Activated CD4-positive, alpha-beta T cell treated with anti-CD3 and anti-CD28 coated beads for 1 hour (primary cell): ENCODE measurements at regions not wholly inside any gene's neighbourhood (a gene's known extent, or its start where the extent isn't known, plus 50 kb on each side); places are given as distances from the start of the nearest gene placed in this dataset.
"Not testable (repeated sequence)": the region's sequence is repeated elsewhere in the genome, so short reads cannot be mapped to it uniquely, and the experiment has no call there.

Experiments
- DNase-seq: peaks from one replicate; pipeline ENCODE4 v3.0.0-alpha.2; 2020

DNA sequence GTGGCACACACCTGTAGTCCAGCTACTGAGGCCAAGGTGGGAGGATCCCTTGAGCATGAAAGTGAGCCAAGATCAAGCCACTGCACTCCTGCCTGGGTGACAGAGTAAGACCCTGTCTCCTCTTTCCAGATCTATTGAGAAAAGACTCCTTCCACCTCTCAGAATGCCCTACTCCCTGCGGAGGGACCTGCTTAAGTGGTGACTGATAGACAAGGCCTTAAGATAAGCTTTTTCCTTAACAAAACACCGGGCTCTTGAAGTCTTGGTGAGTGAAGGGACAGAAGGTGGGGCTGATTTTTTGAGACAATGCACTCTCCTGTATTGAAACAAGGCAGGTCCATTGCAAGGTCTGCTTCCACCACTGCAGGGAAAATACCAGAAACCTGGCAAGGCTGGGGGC lies 338.4 kb upstream of the FRG2C start:
- DNase-seq: no peak

DNA sequence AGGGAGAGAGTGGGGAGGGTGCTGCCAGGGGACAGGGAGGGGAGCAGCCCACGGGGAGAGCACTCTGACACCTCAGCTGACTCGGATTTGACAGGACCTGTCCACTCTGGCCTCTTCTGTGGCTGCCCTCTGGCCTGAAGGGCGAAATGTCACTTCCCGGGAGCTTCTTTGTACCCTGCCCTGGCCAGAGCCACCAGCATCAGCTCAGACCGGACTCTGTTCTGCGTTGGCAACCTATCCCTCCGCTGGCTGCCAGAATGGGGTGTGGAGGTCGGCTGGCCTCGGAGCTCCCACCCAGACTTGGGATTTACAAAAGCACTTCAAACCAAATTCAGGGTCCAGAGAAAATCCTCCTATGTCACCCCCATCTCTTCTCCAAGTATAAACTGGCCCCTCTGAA lies 336.7 kb upstream of the FRG2C start:
- DNase-seq: no peak

DNA sequence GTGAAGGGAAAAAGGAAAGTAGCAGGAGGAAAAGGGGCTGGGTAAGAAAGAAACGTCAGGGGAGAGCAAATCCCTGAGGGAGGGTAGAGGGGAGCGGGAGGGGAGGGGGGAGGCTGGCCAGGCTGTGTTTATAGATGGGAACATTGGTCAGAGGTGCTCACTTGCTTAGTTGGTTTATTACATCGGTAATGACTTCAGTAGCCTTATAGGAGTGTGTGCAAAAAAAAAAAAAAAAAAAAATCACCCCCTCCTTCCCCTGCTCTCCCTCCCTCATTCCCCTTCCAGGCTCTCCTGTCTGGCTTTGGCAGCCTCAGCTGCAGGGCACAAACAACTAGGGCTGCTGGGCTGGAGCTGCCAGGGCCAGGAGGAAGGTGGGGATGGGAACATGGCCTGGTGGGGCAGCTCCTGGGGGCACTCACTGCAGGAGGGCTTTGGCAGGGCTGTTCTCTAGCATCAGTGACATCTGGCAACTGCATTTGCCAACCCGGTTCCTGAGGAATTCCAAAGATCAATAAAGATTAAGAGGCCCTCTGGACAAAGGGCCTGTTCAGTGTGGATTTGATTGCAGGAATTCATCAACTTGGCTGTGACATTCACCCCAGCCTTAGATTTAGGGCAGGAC lies 334.5 kb upstream of the FRG2C start:
- DNase-seq: no peak

DNA sequence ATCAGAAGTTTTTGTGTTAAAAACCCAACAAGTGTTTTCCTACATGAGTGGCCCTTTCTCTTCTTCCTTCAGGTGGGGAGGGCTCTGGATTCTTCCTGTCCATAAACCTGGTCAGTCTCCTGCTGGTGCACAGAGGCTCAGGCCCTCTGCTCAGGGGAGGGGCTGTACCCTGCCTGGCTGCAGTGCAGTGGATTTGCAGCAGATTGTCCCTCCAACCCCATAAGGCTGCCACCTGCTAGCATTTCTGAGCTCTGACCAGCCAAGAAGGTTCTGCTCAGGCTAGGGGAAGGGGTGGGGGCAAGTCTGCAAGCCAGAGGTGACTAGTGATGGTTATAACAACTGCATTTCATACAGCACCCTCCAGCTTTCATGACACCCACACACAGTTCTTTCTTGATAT lies 333.7 kb upstream of the FRG2C start:
- not testable (repeated sequence) for DNase-seq

DNA sequence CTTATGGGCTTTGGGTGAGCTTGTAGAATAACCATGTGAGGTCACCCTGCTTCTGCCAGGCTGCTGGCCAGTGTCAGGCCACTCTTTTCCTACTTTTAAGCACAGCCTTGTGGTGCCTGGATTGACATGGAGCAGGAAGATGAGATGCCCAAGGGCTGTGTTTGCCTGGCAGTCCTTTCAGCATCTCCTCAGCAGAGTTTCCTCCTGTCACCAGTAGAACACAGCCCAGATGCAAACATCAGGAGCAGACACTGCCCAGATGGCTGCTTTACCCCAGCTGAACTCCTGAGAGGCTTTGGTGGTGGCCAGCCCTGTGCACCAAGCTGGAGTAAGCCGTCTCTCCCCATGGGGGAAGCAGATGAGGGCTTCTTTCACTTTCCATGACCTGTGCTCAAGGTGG lies 332.0 kb upstream of the FRG2C start:
- DNase-seq: not testable (repeated sequence)

DNA sequence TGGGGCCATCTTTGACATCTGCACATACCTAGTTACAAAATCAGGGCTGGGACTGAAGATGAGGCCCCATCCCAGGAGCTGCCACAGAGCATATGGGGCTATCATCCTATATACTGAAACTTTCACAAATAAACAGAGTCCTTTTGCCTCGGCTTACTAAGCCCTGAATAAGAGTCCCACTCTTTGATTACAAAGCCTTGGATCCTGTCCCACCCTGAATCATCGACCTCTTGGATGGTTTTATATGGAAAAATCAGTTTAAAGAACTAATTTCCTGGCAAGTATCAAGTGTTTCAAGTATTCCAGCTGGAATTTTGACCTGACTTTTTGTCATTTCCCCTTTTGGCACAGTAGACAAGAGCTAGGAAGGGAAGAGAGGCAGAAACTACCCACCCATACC lies 331.3 kb upstream of the FRG2C start:
- no peak for DNase-seq

DNA sequence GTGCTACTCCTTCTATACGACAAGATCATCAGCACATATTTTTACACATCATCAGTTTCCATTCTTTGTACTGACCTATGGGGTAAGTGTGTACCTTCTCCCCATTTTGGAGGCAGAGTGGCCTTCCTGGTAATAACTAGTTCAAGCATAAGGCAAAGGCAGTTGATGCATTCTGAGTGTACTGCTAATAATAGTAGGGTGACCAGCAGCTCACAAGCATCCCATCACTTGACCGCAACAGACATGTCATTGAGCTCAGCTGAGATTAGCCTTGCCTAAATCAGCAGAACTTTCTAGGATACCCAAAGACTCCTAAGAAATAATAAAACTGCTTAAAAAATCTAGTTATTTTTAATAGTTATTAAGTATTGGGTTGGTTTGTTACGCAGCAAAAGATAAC lies 329.8 kb upstream of the FRG2C start:
- no peak for DNase-seq

DNA sequence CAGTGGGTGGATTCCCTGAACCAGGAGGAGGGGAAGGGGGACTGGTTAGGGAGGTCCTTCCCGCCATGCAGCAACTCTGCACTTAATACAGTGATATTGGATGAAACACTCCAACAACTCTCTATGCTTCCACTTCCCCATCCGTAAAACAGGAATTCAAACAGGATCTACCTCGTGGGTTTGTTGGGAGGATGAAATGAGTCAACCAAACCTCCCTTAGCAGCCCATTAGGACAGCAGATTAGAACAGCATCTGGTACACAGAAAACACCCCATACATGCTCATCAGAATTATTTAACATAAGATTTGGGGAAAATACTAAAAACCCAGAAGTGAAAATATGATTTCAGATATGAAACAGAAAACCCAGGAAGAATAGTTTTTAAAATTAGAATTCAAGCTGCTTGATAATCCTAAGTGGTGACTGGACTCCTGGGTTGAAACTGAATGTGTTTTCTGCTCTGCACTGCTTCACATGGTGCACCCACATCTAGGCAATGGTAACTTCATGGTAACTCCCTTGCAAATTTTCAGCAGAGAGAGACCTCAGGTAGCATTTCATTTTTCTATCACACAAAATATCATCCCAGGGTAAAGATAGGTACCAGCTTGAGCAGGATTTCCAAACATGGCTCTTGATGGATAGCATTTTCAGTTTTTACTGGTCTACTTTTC lies 326.8 kb upstream of the FRG2C start:
- DNase-seq: no peak

DNA sequence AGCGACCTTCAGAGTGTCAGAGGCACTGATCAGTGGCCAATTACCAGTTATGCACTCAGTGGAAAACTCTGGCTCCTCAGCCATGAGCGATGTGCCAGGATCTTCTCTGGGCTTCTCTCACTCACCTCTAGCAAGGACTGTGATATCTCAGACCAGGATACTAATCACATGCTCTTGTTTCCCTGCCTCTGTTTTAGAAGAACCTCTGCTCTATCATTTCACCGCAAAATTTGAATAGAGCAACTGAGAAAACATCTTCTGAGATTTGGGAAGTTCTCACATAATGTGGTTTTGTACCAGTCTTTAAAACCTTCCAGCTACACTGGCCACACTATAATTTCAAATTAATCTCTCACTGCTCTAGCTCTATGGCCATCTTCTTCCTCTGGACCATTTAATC lies 325.8 kb upstream of the FRG2C start:
- DNase-seq: no peak

DNA sequence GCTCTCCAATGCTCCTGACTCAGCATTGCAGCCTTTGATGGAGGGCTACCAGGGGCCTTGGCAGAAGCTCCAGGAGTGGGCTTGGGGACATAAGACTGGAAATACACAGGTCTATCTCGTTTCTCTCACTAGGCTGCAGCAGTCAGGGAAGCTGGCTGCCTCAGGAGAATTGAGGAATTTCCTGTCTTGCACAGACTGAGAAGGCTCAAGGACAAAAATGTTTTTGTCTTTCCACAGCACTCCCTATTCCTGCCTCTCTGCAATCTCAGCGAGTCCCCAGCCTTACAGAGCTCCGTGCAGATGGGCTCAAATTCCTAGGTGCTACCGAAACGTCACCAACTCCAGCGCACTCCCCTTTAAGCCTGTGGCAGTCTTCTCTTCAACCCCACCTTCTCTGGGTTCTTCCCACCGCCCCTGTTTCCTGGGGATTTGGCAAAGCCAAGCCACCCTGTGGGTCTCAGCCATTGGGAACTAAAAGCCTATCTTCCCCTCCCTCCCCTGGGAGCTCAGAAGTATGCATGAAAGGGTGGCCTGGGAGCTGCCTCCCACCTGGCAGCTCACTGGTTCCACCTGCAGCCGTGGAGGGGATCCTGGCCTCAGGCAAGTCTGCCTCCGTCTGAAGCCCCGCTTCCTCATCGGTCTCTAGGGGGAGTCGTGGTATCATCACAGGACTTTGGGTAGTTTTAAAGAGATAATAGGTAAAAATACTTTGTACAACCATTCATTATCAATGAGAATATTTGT lies 322.6 kb upstream of the FRG2C start:
- no peak for DNase-seq

DNA sequence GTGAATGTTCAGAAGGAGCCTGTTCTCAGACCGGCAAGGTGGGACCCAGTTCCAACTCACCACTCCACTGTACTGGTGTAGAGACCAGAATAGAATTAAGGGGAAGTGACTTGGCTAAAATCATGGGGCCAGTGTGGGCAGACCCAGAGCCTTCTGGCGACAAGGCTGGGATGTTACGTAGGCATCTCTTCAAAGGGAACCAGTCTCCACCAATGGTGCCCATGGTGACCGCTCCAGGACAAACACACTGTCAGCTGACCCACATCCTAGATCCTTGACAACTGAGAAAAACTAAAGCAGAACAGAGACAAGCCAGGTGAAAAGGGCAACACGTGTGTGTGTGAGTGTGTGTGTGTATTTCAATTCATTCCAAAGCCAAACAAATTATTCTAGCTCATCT lies 321.7 kb upstream of the FRG2C start:
- DNase-seq: no peak

DNA sequence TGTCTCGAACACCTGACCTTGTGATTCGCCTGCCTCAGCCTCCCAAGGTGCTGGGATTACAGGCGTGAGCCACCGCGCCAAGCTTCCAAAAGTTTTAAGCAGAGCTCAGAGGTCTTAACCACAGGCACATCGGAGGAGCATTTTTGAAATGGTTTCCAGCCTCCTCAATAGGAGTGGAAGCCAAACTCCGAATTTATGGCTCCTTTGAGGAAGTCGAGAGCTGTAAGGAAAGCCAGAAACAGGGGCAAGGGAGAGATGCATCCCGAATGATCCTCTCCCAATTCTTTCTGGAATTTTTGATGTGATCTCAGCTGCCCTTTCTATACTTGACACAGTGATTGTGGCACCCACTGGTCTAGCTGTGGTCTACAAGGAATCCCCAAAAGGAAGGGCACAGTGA lies 313.6 kb upstream of the FRG2C start:
- not testable (repeated sequence) for DNase-seq

DNA sequence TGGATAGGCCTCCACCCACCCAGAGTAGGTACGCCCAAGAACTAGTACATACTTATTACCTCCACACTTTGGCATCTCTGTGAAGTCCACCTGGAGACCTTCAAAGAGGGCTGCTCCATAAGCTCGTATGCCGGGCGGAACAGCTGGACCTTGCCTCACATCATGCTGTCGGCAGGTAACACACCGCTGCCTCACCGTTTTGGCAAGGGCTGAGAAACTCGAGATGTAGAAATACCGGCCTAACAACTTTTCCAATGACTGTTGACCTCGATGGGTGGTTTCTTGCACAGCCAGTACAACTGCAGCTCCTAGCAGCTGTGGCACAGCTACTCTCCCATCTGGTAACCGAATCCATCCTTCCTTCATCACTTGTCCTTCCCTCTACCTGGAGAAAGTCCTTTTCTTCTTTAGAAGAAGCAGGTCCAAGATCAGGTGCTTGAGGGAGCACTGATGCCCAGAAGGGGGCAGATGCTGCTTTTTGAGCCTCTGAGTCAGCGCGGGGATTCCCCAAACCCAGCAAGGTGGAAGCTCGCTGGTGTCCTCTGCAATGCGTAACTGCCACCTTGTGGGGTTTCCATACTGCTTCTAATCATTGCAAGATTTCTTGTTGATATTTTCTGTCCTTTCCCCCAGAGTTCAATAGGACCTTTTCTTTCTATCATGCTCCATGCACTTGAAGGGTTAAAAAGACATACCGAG lies 301.9 kb upstream of the FRG2C start:
- DNase-seq: not testable (repeated sequence)

DNA sequence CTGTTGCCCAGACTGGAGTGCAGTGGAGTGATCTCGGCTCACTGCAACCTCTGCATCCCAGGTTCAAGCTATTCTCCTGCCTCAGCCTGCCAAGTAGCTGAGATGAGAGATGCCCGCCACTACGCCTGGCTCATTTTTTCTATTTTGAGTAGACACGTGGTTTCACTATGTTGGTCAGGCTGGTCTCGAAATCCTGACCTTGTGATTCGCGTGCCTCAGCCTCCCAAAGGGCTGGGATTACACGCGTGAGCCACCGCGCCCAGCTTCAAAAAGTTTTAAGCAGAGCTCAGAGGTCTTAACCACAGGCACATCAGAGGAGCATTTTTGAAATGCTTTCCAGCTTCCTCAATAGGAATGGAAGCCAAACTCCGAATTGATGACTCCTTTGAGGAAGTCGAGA lies 291.2 kb upstream of the FRG2C start:
- not testable (repeated sequence) for DNase-seq

DNA sequence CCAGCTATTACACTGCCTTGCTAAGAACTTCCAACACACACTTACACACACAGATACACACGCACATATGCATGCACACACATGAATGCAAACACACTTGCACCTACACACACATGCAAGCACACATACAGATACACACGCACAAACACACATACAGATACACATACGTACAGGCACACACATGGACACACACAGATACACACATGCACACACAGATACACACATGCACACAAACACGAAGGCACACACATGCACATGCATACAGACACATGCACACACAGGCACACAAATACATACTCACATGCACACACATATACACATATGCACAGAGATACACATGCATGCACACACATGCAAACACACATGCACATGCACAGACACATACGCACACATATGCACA lies 284.3 kb upstream of the FRG2C start:
- not testable (repeated sequence) for DNase-seq

DNA sequence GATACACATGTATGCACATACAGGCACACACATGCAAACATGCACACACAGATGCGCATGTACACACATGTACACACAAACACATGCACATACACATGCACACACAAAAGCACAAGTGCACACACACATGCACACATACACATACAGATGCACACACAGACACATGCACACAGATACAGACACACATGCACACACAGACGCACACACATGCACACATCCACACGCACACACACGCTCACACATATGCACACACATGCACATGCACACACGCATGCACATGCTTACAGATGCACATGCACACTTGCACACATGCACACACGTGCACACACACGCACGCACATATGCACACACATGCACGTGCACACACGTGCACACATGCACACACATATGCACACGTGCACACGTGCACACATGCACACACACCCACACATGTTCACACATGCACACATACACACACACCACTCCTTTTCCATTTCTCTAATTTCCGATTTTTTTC lies 283.8 kb upstream of the FRG2C start:
- DNase-seq: no peak

DNA sequence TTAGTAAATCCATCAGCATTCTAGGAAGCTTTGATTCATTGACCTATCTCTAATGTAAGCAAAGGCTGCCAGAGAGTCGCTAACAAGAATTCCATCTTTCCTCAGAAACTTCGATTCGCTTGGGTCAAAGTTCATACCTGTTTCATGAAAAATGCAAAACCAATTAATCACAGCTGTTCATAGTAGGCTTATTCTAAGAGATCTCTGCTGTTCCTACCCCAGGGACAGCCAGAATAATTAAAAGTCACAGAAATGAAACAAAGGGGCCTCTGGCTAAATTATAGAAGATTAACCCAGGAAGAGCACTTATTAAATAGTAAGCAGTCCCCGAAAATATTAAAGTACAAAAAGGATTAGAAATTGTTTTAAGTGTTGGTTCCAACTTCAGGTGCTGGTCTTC lies 280.1 kb upstream of the FRG2C start:
- DNase-seq: not testable (repeated sequence)

DNA sequence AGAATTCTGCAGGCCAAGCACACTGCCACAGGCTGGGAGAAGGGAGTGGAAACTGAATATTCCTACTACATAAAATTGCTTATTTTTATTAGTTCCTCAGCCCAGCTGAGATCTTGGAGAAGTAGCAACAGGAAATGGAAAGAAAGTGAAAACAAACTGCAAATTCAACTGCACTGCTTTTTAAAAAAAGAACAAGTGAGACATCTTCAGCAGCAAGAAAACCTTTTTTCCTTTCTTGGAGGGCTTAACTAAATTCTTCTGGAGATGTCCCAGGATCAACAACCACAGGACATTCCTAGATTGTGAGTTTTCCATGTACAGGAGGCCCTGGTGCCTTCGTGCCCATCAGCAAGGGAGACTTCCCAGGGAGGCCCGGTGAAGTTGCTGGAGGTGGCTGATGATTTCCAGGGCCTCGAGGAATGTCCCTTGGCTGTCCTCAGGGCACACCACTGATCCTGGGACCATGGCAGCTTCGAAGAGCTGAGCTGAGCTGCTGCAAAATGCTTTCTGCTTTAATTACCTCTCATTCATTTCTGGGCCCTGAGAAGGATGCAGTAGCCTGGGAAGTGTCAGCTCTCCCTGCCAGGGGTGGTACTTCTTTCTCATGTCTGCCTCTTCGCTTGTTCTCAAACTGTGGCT lies 275.5 kb upstream of the FRG2C start:
- not testable (repeated sequence) for DNase-seq

DNA sequence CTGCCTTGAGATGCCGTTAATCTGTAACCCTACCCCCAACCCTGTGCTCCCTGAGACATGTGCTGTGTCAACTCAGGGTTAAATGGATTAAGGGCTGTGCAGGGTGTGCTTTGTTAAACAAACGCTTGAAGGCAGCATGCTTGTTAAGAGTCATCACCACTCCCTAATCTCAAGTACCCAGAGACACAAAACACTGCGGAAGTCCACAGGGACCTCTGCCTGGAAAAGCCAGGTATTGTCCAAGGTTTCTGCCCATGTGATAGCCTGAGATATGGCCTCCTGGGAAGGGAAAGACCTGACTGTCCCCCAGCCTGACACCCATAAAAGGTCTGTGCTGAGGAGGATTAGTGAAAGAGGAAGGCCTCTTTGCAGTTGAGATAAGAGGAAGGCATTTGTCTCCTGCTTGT lies 270.8 kb upstream of the FRG2C start:
- not testable (repeated sequence) for DNase-seq

DNA sequence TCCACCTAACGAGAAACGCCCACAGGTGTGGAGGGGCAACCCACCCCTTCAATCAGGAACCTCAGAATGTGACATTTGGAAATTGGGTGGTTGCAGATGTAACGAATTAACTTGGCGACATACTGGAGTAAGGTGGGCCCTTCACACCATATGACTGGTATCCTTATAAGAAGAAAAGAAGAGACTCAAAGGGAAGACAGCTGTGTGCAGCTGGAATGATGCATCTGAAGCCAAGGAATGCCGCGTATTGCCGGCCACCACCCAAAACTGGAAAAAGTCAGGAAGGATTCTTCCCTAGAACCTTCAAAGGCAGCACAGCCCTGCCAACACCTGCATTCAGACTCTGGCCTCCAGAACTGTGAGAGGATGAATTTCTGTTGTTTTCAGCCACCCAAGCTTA lies 270.0 kb upstream of the FRG2C start:
- not testable (repeated sequence) for DNase-seq

DNA sequence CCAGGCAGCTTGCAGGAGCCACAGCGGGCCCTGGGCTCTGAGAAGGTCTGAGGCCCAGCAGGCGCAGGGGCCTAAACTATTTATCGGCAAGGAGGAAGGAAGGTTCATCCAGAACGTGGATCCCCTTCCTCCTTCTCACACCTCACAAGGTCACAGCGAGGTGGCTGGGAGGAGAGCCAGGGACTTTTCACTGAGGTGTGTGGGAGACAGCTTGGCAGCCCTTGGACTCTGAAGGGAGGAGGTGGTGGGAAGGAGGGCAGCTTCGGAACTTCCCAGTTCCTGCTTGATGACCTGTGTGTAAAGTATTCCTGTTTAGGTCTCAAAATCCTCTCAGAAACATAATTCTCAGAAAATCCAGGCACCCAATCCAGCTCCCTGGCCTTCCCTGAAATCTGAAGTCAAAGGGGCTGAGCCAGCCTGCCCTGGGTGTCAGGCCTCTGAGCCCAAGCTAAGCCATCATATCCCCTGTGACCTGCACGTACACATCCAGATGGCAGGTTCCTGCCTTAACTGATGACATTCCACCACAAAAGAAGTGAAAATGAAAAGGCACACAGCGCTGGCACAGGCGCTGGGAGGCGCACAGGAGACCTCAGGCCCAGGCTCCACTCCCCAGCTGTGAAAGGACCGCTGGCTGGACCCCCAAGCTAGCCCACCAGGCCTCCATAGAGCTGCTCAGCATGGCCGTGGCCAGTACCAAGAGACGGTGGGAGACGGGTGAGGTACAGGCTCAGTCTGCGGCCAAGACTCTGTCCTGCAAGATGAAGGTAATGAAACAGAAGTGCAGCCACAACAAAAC lies 269.4 kb upstream of the FRG2C start:
- not testable (repeated sequence) for DNase-seq
